Gastroesophageal sphincter (tissue), 4 donors: ENCODE measurements at regions not wholly inside any gene's neighbourhood (a gene's known extent, or its start where the extent isn't known, plus 50 kb on each side); places are given as distances from the start of the nearest gene placed in this dataset.
"Not testable (repeated sequence)": the region's sequence is repeated elsewhere in the genome, so short reads cannot be mapped to it uniquely, and the experiment has no call there.

Source experiments
- ATAC-seq: fragments of 150-250 bp; one replicate; pipeline ENCODE4 v1.9.1; 2016; ENCODE audit warnings: mild to moderate bottlenecking, moderate library complexity
- H3K27ac ChIP-seq, 4 donors: fragments of 200-600 bp; sonication (generic) in 3 of 4; 1 replicate in 3 of 4; 2 replicates in 1 of 4; pipeline ENCODE4 v1.5.1; 2016 to 2019
- H3K27me3 ChIP-seq: fragments of 200-600 bp; sonication (generic); one replicate; pipeline ENCODE4 v1.5.1; 2019
- H3K36me3 ChIP-seq, 2 donors: fragments of 200-600 bp; sonication (generic); one replicate each; pipeline ENCODE4 v1.5.1; 2019; ENCODE audit warnings: control low read depth in 1 of 2
- H3K4me1 ChIP-seq, 3 donors: fragments of 200-600 bp; sonication (generic); 1 replicate in 2 of 3; 2 replicates in 1 of 3; pipeline ENCODE4 v1.5.1; 2016 to 2019; ENCODE audit warnings: control low read depth in 2 of 3
- H3K4me3 ChIP-seq, 2 donors: fragments of 200-600 bp; sonication (generic); one replicate each; pipeline ENCODE4 v1.5.1; 2019; ENCODE audit warnings: mild to moderate bottlenecking in 1 of 2, moderate library complexity in 1 of 2
- H3K9me3 ChIP-seq, 3 donors: fragments of 200-600 bp; sonication (generic); one replicate each; pipeline ENCODE4 v1.5.1; 2017 to 2019; ENCODE audit warnings: control low read depth in 2 of 3
- EP300 ChIP-seq: sonication (generic); formaldehyde crosslinking; IDR thresholded peaks from one replicate; pipeline ENCODE4 v1.6.1; 2017; ENCODE audit warnings: antibody characterized with exemption, mild to moderate bottlenecking
- POLR2A ChIP-seq, 2 donors: fragments of 450-650 bp; IDR thresholded peaks; one replicate each; pipeline ENCODE4 v1.6.1; 2017; ENCODE audit warnings: antibody characterized with exemption in 2 of 2, mild to moderate bottlenecking in 2 of 2, moderate library complexity in 1 of 2
- POLR2AphosphoS5 ChIP-seq: sonication (generic); formaldehyde crosslinking; IDR thresholded peaks from one replicate; pipeline ENCODE4 v1.6.1; 2017; ENCODE audit warnings: antibody characterized with exemption
- WGBS, 2 donors: methylation state at CpG; one replicate each; pipeline ENCODE4 v1.1.5; 2018; ENCODE audit warnings: low coverage in 1 of 2; 5-methylcytosine and 5-hydroxymethylcytosine counted together
- TF ChIP-seq, protein P1 (sequence below), 4 experiments: fragments of 200-600 bp in 2 of 4; fragments of 450-650 bp in 2 of 4; sonication (generic) in 1 of 4; IDR thresholded peaks; one replicate each; pipeline ENCODE4 v1.5.1; 2017 to 2019; ENCODE audit warnings: antibody characterized with exemption in 4 of 4, mild to moderate bottlenecking in 2 of 4, moderate library complexity in 2 of 4

- WGBS, 2 donors: 85 to 94% methylated on average over 2 of the region's 2 CpGs
Observed at GRCh38 chr6:82801083-82801482, 264.6 kb downstream of the UBE3D start.

GRCh38 chr6:82816243-82816642, 249.4 kb downstream of the UBE3D start:
- not testable (repeated sequence) for H3K9me3 ChIP-seq, H3K36me3 ChIP-seq, H3K4me3 ChIP-seq, H3K27me3 ChIP-seq, ATAC-seq, H3K27ac ChIP-seq, H3K4me1 ChIP-seq

More at GRCh38 chr6:82801083-82801482, 264.6 kb downstream of the UBE3D start:
- Histone ChIP-seq H3K27me3 (no peaks in the 10 kb centered on the region), H3K4me3 (no peak overlapping the region), H3K4me1 (no peaks in the 10 kb centered on the region), H3K36me3 (no peaks in the 10 kb centered on the region), H3K27ac (no peak overlapping the region), H3K9me3 (peaks cover 0 to 6% (median 0%) of the 10 kb centered on the region in 3 donors)
- no peak for TF ChIP-seq POLR2A (IDR thresholded peaks at IDR 0.05)
- no peak for TF ChIP-seq POLR2AphosphoS5
- TF ChIP-seq, protein P1, sequence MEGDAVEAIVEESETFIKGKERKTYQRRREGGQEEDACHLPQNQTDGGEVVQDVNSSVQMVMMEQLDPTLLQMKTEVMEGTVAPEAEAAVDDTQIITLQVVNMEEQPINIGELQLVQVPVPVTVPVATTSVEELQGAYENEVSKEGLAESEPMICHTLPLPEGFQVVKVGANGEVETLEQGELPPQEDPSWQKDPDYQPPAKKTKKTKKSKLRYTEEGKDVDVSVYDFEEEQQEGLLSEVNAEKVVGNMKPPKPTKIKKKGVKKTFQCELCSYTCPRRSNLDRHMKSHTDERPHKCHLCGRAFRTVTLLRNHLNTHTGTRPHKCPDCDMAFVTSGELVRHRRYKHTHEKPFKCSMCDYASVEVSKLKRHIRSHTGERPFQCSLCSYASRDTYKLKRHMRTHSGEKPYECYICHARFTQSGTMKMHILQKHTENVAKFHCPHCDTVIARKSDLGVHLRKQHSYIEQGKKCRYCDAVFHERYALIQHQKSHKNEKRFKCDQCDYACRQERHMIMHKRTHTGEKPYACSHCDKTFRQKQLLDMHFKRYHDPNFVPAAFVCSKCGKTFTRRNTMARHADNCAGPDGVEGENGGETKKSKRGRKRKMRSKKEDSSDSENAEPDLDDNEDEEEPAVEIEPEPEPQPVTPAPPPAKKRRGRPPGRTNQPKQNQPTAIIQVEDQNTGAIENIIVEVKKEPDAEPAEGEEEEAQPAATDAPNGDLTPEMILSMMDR (IDR thresholded peaks at IDR 0.05): no peak
- TF ChIP-seq EP300: no peak
- no peak for ATAC-seq

DNA sequence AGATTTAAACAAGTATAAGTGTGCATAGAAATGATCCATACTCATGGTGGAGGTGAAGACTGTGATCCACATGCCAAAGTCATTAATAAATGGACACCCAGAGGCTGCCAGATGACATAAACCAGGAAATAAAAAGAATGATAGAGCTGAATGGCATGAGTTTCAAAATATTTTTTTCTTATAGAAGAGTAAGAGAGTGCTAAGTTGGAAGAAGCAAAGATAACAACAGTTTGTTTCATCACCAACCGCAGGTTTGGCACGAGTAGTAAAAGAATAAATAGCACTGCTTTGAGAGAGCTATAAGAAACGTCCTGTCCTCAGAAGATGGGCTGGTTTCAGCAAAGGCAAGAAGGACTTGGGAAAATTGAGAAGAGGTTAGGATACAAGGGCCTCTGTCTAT, 246.9 kb downstream of the UBE3D start:
- ATAC-seq: no peak
- no peak for TF ChIP-seq EP300
- TF ChIP-seq POLR2A (IDR thresholded peaks at IDR 0.05): no peak
- TF ChIP-seq, protein P1 (IDR thresholded peaks at IDR 0.05): no peak
- no peak for TF ChIP-seq POLR2AphosphoS5
- 60% methylated on average over 1 to 3 of the region's 3 CpGs for WGBS, 2 donors
- Histone ChIP-seq H3K9me3 (no peaks in the 10 kb centered on the region), H3K36me3 (no peaks in the 10 kb centered on the region), H3K27me3 (no peaks in the 10 kb centered on the region), H3K27ac (no peak overlapping the region), H3K4me3 (no peak overlapping the region), H3K4me1 (no peaks in the 10 kb centered on the region)

GRCh38 chr6:82823361-82823760, 242.3 kb downstream of the UBE3D start:
- Histone ChIP-seq H3K9me3 (no peaks in the 10 kb centered on the region), H3K4me1 (no peaks in the 10 kb centered on the region), H3K27me3 (no peaks in the 10 kb centered on the region), H3K4me3 (no peak overlapping the region), H3K27ac (no peak overlapping the region), H3K36me3 (no peaks in the 10 kb centered on the region)
- ATAC-seq: no peak
- TF ChIP-seq, protein P1 (IDR thresholded peaks at IDR 0.05): no peak
- TF ChIP-seq EP300: no peak
- no peak for TF ChIP-seq POLR2AphosphoS5
- TF ChIP-seq POLR2A (IDR thresholded peaks at IDR 0.05): no peak

DNA sequence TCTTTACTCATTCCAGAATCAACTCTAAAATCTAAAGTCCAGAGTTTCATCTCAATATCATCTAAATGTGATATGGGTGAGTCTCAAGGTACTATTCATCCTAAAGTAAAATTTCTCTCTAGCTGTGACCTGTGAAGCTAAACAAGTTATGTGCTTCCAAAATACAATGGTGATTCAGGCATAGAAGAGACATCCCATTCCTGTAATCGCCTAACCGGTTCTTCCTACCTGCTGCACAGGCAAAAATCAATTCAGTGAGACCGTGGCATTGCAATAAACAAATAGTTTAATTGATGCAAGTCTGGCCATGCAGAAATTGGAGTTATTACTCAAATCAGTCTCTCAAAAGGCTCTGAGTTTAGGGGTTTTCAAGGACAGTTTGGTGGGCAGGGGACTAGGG, 232.8 kb downstream of the UBE3D start:
- Histone ChIP-seq H3K4me1 (no peaks in the 10 kb centered on the region), H3K9me3 (no peaks in the 10 kb centered on the region), H3K27ac (no peak overlapping the region), H3K27me3 (no peaks in the 10 kb centered on the region), H3K4me3 (no peak overlapping the region), H3K36me3 (no peaks in the 10 kb centered on the region)
- TF ChIP-seq POLR2A (IDR thresholded peaks at IDR 0.05) (no peak), POLR2AphosphoS5 (no peak), EP300 (no peak)
- TF ChIP-seq, protein P1 (IDR thresholded peaks at IDR 0.05): no peak
- WGBS, 2 donors: 89 to 92% methylated on average over 3 of the region's 3 CpGs
- ATAC-seq: no peak

GRCh38 chr6:82833481-82833880, 232.2 kb downstream of the UBE3D start:
- TF ChIP-seq POLR2A (IDR thresholded peaks at IDR 0.05): no peak
- TF ChIP-seq EP300: no peak
- TF ChIP-seq, protein P1 (IDR thresholded peaks at IDR 0.05): no peak
- TF ChIP-seq POLR2AphosphoS5: no peak
- no peaks in the 10 kb centered on the region for H3K4me1 ChIP-seq
- H3K36me3 ChIP-seq: no peaks in the 10 kb centered on the region
- 70% methylated on average over 2 of the region's 2 CpGs for WGBS, 2 donors
- no peaks in the 10 kb centered on the region for H3K9me3 ChIP-seq
- ATAC-seq: no peak
- H3K27me3 ChIP-seq: no peaks in the 10 kb centered on the region
- H3K27ac ChIP-seq: no peak overlapping the region
- H3K4me3 ChIP-seq: no peak overlapping the region
